MCF 10A (cell line): ENCODE measurements at regions not wholly inside any gene's neighbourhood (a gene's known extent, or its start where the extent isn't known, plus 50 kb on each side); places are given as distances from the start of the nearest gene placed in this dataset.

Source experiments
- BruUV-seq: library from RNA; stranded (reverse); fragments of 400-500 nt; replicated peaks from 2 replicates; lab custom pipeline; 2021; lab: Mats Ljungman, UMichigan
- CTCF ChIA-PET: fragments of 300-600 bp; sonication (Branson Sonifier 250); formaldehyde crosslinking; extraction: SDS; loops from one replicate; lab custom pipeline; 2021; ENCODE audit warnings: antibody characterized with exemption, inconsistent platforms; lab: Yijun Ruan, JAX
- POLR2A ChIA-PET: fragments of 300-600, 350-650 bp; sonication (Branson Sonifier 250); formaldehyde crosslinking; extraction: SDS; loops from one replicate; lab custom pipeline; 2020; ENCODE audit warnings: antibody characterized with exemption, inconsistent platforms; lab: Yijun Ruan, JAX
- DNase-seq: peaks from one replicate; pipeline ENCODE4 v3.0.0-alpha.2; 2018; ENCODE audit not compliant: unreplicated experiment
- H3K27ac Mint-ChIP-seq: one replicate; pipeline ENCODE4 v1.8.0; 2022; ENCODE audit warnings: mild to moderate bottlenecking, low read depth, mixed read lengths; ENCODE audit not compliant: unreplicated experiment
- H3K27me3 Mint-ChIP-seq: one replicate; pipeline ENCODE4 v1.8.0; 2022; ENCODE audit warnings: mixed read lengths; ENCODE audit not compliant: insufficient read depth, unreplicated experiment
- H3K36me3 Mint-ChIP-seq: one replicate; pipeline ENCODE4 v1.8.0; 2022; ENCODE audit warnings: mild to moderate bottlenecking, moderate library complexity, mixed read lengths; ENCODE audit not compliant: insufficient read depth, unreplicated experiment
- H3K4me1 Mint-ChIP-seq: one replicate; pipeline ENCODE4 v1.8.0; 2022; ENCODE audit warnings: mixed read lengths; ENCODE audit not compliant: insufficient read depth, unreplicated experiment
- H3K4me3 Mint-ChIP-seq: one replicate; pipeline ENCODE4 v1.8.0; 2022; ENCODE audit warnings: mild to moderate bottlenecking, moderate library complexity, mixed read lengths; ENCODE audit not compliant: unreplicated experiment
- H3K9me3 Mint-ChIP-seq: one replicate; pipeline ENCODE4 v1.8.0; 2022; ENCODE audit warnings: mixed read lengths; ENCODE audit not compliant: unreplicated experiment
- CTCF ChIP-seq: fragments of 200-600 bp; IDR thresholded peaks from one replicate; pipeline ENCODE4 v1.8.0; 2022; ENCODE audit warnings: antibody characterized with exemption, mild to moderate bottlenecking; ENCODE audit not compliant: unreplicated experiment
- intact Hi-C: fragments of 100-400 bp; cut with micrococcal nuclease; formaldehyde crosslinking; loops from 2 replicates; pipeline ENCODE4 v1.14.1; 2022

- POLR2A ChIA-PET: no interaction called here
- CTCF ChIA-PET: interaction anchor here (0.5 kb wide), 1 partner anchor 124 kb away, joined by 4 read pairs; no protein-coding TSS in a partner anchor
- no peak for TF ChIP-seq CTCF
- H3K9me3 Mint-ChIP-seq: no peaks in the 10 kb centered on the region
- no peaks in the 10 kb centered on the region for H3K27me3 Mint-ChIP-seq
- peaks cover 13% of the 10 kb centered on the region for H3K4me1 Mint-ChIP-seq
- no peaks in the 10 kb centered on the region for H3K36me3 Mint-ChIP-seq
- intact Hi-C loops: no loop called here
- no peak overlapping the region for H3K27ac Mint-ChIP-seq
- DNase-seq: no peak
- BruUV-seq: no TSS peak
- no peak overlapping the region for H3K4me3 Mint-ChIP-seq
Observed at GRCh38 chr13:47843005-47843404, 158.1 kb downstream of the SUCLA2 start.

GRCh38 chr13:47841151-47841550 lies 159.9 kb downstream of the SUCLA2 start:
- DNase-seq: no peak
- POLR2A ChIA-PET: no interaction called here
- intact Hi-C loops: no loop called here
- Mint-ChIP-seq H3K9me3 (no peaks in the 10 kb centered on the region), H3K4me1 (peaks cover 9% of the 10 kb centered on the region), H3K4me3 (no peak overlapping the region), H3K27ac (no peak overlapping the region), H3K36me3 (no peaks in the 10 kb centered on the region), H3K27me3 (no peaks in the 10 kb centered on the region)
- CTCF ChIA-PET: interaction anchor here (0.6 kb wide), 1 partner anchor 1014 kb away, joined by 3 read pairs; no protein-coding TSS in a partner anchor
- no TSS peak for BruUV-seq
- TF ChIP-seq CTCF: no peak

GRCh38 chr13:47837906-47838305 lies 163.2 kb downstream of the SUCLA2 start:
- intact Hi-C loops: no loop called here
- BruUV-seq: no TSS peak
- ChIA-PET CTCF (no interaction called here), POLR2A (interaction anchor here (0.5 kb wide), 1 partner anchor 426 kb away, joined by 3 read pairs; no protein-coding TSS in a partner anchor)
- H3K4me1 Mint-ChIP-seq: no peaks in the 10 kb centered on the region
- no peak overlapping the region for H3K4me3 Mint-ChIP-seq
- no peak for TF ChIP-seq CTCF
- no peak overlapping the region for H3K27ac Mint-ChIP-seq
- H3K27me3 Mint-ChIP-seq: no peaks in the 10 kb centered on the region
- DNase-seq: no peak
- no peaks in the 10 kb centered on the region for H3K9me3 Mint-ChIP-seq
- no peaks in the 10 kb centered on the region for H3K36me3 Mint-ChIP-seq

GRCh38 chr13:47837104-47837880 lies 163.8 kb downstream of the SUCLA2 start:
- Mint-ChIP-seq H3K4me3 (no peak overlapping the region), H3K4me1 (no peaks in the 10 kb centered on the region), H3K36me3 (no peaks in the 10 kb centered on the region), H3K9me3 (no peaks in the 10 kb centered on the region), H3K27me3 (no peaks in the 10 kb centered on the region), H3K27ac (no peak overlapping the region)
- DNase-seq: no peak
- intact Hi-C loops: no loop called here
- CTCF ChIA-PET: interaction anchor here (0.6 kb wide), 1 partner anchor 169 kb away, joined by 3 read pairs; no protein-coding TSS in a partner anchor
- POLR2A ChIA-PET: interaction anchor here (0.5 kb wide), 1 partner anchor 426 kb away, joined by 3 read pairs; no protein-coding TSS in a partner anchor
- no TSS peak for BruUV-seq
- no peak for TF ChIP-seq CTCF
